GM21367 (cell line): ENCODE measurements at regions not wholly inside any gene's neighbourhood (a gene's known extent, or its start where the extent isn't known, plus 50 kb on each side); places are given as distances from the start of the nearest gene placed in this dataset.
"Not testable (repeated sequence)": the region's sequence is repeated elsewhere in the genome, so short reads cannot be mapped to it uniquely, and the experiment has no call there.

Source experiments
- ATAC-seq: cut with Tn5 transposase; IDR thresholded peaks from one replicate; pipeline ENCODE4 v1.9.1; 2021; ENCODE audit not compliant: unreplicated experiment

- no peak for ATAC-seq
These were observed 234.3 kb upstream of the ACVR2A start for GRCh38 chr2:147610496-147611040.

GRCh38 chr2:147609301-147609700 lies 235.5 kb upstream of the ACVR2A start:
- no peak for ATAC-seq

- no peak for ATAC-seq
These were observed 237.4 kb upstream of the ACVR2A start for GRCh38 chr2:147607379-147607778.

- ATAC-seq: no peak
These were observed 241.0 kb upstream of the ACVR2A start for GRCh38 chr2:147603876-147604275.

- ATAC-seq: no peak
These were observed 241.4 kb upstream of the ACVR2A start for GRCh38 chr2:147603447-147603846.

GRCh38 chr2:147600646-147601045 lies 244.2 kb upstream of the ACVR2A start:
- no peak for ATAC-seq

GRCh38 chr2:147600223-147600622 lies 244.6 kb upstream of the ACVR2A start:
- ATAC-seq: no peak

- no peak for ATAC-seq
These were observed 249.6 kb upstream of the ACVR2A start for GRCh38 chr2:147595200-147595599.

GRCh38 chr2:147594038-147594437 lies 250.8 kb upstream of the ACVR2A start:
- no peak for ATAC-seq

GRCh38 chr2:147592784-147593183 lies 252.0 kb upstream of the ACVR2A start:
- ATAC-seq: not testable (repeated sequence)

- no peak for ATAC-seq
These were observed 255.7 kb upstream of the ACVR2A start for GRCh38 chr2:147589127-147589526.

GRCh38 chr2:147588191-147588590 lies 256.6 kb upstream of the ACVR2A start:
- ATAC-seq: no peak

GRCh38 chr2:147578529-147578928 lies 266.3 kb upstream of the ACVR2A start:
- ATAC-seq: no peak

- ATAC-seq: no peak
These were observed 266.8 kb upstream of the ACVR2A start for GRCh38 chr2:147577998-147578380.

- ATAC-seq: no peak
These were observed 267.4 kb upstream of the ACVR2A start for GRCh38 chr2:147577323-147577997.

- no peak for ATAC-seq
These were observed 269.7 kb upstream of the ACVR2A start for GRCh38 chr2:147575106-147575505.

- ATAC-seq: no peak
These were observed 272.2 kb upstream of the ACVR2A start for GRCh38 chr2:147572622-147573021.

- no peak for ATAC-seq
These were observed 275.4 kb upstream of the ACVR2A start for GRCh38 chr2:147569426-147569825.

- no peak for ATAC-seq
These were observed 276.7 kb upstream of the ACVR2A start for GRCh38 chr2:147568109-147568508.

- ATAC-seq: no peak
These were observed 277.7 kb upstream of the ACVR2A start for GRCh38 chr2:147567136-147567535.

GRCh38 chr2:147560810-147561535 lies 283.9 kb upstream of the ACVR2A start:
- no peak for ATAC-seq

- no peak for ATAC-seq
These were observed 285.6 kb upstream of the ACVR2A start for GRCh38 chr2:147559070-147559725.
